Hepatic stellate cell (primary cell): ENCODE measurements at regions not wholly inside any gene's neighbourhood (a gene's known extent, or its start where the extent isn't known, plus 50 kb on each side); places are given as distances from the start of the nearest gene placed in this dataset.
A peak's percentile ranks its signal among the peaks of the same experiment; 100 is the strongest.
"Not testable (repeated sequence)": the region's sequence is repeated elsewhere in the genome, so short reads cannot be mapped to it uniquely, and the experiment has no call there.

Source experiments
- DNase-seq: peaks from one replicate; pipeline ENCODE4 v3.0.0; 2011; ENCODE audit warnings: low spot score

GRCh38 chr7:131961054-131961680 lies 404.7 kb upstream of the PODXL start:
- no peak for DNase-seq

GRCh38 chr7:131959106-131959812 lies 402.8 kb upstream of the PODXL start:
- no peak for DNase-seq

GRCh38 chr7:131957338-131958020 lies 401.1 kb upstream of the PODXL start:
- DNase-seq = no peak

GRCh38 chr7:131956864-131957263 lies 400.4 kb upstream of the PODXL start:
- DNase-seq = no peak

- DNase-seq = no peak
Observed at GRCh38 chr7:131955679-131956078, 399.3 kb upstream of the PODXL start.

- no peak for DNase-seq
Observed at GRCh38 chr7:131953184-131953583, 396.8 kb upstream of the PODXL start.

GRCh38 chr7:131952365-131952764 lies 395.9 kb upstream of the PODXL start:
- DNase-seq = no peak

- no peak for DNase-seq
Observed at GRCh38 chr7:131950758-131951157, 394.3 kb upstream of the PODXL start.

- no peak for DNase-seq
Observed at GRCh38 chr7:131949659-131950058, 393.2 kb upstream of the PODXL start.

- DNase-seq = no peak
Observed at GRCh38 chr7:131948434-131949053, 392.1 kb upstream of the PODXL start.

- DNase-seq = no peak
Observed at GRCh38 chr7:131947661-131948060, 391.2 kb upstream of the PODXL start.

GRCh38 chr7:131945957-131946544 lies 389.6 kb upstream of the PODXL start:
- no peak for DNase-seq

GRCh38 chr7:131945313-131945911 lies 389.0 kb upstream of the PODXL start:
- DNase-seq = peak; percentile 39

GRCh38 chr7:131944556-131945069 lies 388.2 kb upstream of the PODXL start:
- DNase-seq = no peak

GRCh38 chr7:131943646-131944045 lies 387.2 kb upstream of the PODXL start:
- DNase-seq = no peak

- no peak for DNase-seq
Observed at GRCh38 chr7:131943211-131943610, 386.8 kb upstream of the PODXL start.

- no peak for DNase-seq
Observed at GRCh38 chr7:131942287-131943150, 386.1 kb upstream of the PODXL start.

- no peak for DNase-seq
Observed at GRCh38 chr7:131941291-131941690, 384.9 kb upstream of the PODXL start.

- no peak for DNase-seq
Observed at GRCh38 chr7:131940621-131941165, 384.3 kb upstream of the PODXL start.

GRCh38 chr7:131938788-131939187 lies 382.4 kb upstream of the PODXL start:
- DNase-seq = not testable (repeated sequence)

GRCh38 chr7:131937868-131938267 lies 381.4 kb upstream of the PODXL start:
- DNase-seq = no peak
